ENCODE measurements at regions not wholly inside any gene's neighbourhood (a gene's known extent, or its start where the extent isn't known, plus 50 kb on each side); places are given as distances from the start of the nearest gene placed in this dataset.

DNA sequence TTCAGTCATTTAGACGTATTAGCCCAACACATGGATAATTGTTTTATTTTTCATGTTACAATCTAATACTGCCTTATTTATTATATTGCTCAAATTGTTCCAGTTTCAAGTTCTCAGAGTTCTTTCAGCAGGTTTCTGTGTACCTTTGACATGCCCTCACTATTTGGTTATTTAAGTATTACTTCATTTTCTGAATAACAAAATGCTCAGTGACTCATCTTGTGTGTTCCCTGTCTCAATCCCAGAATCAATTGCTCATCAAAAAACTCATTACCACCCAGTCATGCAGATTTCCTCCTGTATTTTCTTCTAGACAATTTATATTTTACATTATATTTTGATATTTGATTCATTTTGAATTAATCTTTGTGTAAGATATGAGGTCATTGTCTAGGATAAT lies 562.6 kb downstream of the ANXA1 start:
- ChIA-PET CTCF (no interaction called here), POLR2A (no interaction called here)
- Mint-ChIP-seq H3K4me3 (no peak overlapping the region), H3K36me3 (ENCODE audit: low read depth) (no peaks in the 10 kb centered on the region), H3K4me1 (ENCODE audit: low read depth) (no peaks in the 10 kb centered on the region), H3K27me3 (ENCODE audit: low read depth) (no peaks in the 10 kb centered on the region), H3K9me3 (ENCODE audit: insufficient read depth) (no peaks in the 10 kb centered on the region), H3K27ac (no peak overlapping the region)
- ATAC-seq: no peak
- no peak for DNase-seq

DNA sequence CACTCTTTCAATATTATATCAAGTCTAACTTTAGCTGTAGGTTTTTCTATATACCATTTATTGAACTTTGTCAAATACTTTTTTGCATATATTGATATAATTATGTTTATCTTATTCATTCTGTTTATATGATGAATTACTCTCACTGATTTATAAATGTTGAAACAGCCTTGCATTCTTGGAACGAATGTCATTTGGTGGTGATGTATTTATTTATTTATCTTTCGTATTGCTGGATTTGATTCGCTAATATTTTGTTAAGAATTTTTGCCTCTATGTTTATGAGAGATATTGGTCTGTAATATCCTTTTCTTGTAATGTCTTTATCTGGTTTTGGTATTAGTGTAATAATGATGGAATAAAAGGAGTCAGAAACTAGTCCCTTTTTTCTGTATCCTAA lies 563.9 kb downstream of the ANXA1 start:
- ATAC-seq: no peak
- CTCF ChIA-PET: no interaction called here

DNA sequence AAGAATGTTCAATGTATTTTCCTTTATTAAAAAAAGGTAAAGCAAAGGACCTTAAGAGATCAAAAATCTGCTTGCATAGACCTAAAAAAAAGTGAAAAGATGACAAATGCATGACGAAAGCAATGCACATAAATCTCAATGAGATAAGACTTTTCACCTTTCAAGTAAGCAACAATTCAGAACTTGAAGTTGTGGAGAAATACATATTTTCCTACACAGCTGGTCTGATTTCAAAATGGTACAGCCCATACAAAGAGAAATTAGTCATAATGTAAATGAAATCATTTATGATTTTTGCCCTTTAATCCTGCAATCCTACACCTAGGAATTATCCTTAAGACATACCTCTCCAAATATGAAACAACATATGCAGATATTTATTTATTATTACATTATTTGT lies 568.0 kb downstream of the ANXA1 start:
- no peak overlapping the region for H3K27ac Mint-ChIP-seq
- no peak for ATAC-seq
- H3K4me3 Mint-ChIP-seq: no peak overlapping the region
- no peak for DNase-seq
- ChIA-PET POLR2A (no interaction called here), CTCF (no interaction called here)
- no peaks in the 10 kb centered on the region for H3K36me3 Mint-ChIP-seq (ENCODE audit: low read depth)
- H3K27me3 Mint-ChIP-seq (ENCODE audit: low read depth): no peaks in the 10 kb centered on the region
- no peaks in the 10 kb centered on the region for H3K4me1 Mint-ChIP-seq (ENCODE audit: low read depth)
- no peaks in the 10 kb centered on the region for H3K9me3 Mint-ChIP-seq (ENCODE audit: insufficient read depth)

More for the DNA sequence above, 563.9 kb downstream of the ANXA1 start:
- Mint-ChIP-seq H3K27me3 (ENCODE audit: low read depth) (no peaks in the 10 kb centered on the region), H3K4me1 (ENCODE audit: low read depth) (no peaks in the 10 kb centered on the region), H3K4me3 (no peak overlapping the region), H3K9me3 (ENCODE audit: insufficient read depth) (no peaks in the 10 kb centered on the region), H3K36me3 (ENCODE audit: low read depth) (no peaks in the 10 kb centered on the region), H3K27ac (no peak overlapping the region)
- POLR2A ChIA-PET: no interaction called here
- DNase-seq: no peak

DNA sequence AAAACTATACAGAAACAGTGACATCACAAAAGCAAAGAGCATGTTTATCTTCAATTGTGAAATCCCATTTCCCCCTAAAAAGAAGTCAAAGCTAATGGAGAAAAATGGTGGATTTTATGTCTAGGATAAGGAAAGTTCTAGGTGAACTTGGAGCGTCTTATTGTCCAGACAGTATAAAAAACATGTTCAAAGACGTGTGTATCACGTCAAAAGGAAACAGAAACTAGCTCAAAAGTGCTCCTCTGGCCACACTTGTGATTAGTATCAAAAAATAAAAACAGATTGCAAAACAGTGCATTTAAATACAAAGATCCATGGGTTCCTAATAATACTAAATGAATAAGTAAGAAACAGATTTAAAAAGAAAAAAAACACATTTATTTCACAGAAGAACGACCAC lies 568.9 kb downstream of the ANXA1 start:
- H3K27me3 Mint-ChIP-seq (ENCODE audit: low read depth): no peaks in the 10 kb centered on the region
- H3K4me1 Mint-ChIP-seq (ENCODE audit: low read depth): no peaks in the 10 kb centered on the region
- no peak overlapping the region for H3K4me3 Mint-ChIP-seq
- ATAC-seq: no peak
- H3K27ac Mint-ChIP-seq: no peak overlapping the region
- H3K9me3 Mint-ChIP-seq (ENCODE audit: insufficient read depth): no peaks in the 10 kb centered on the region
- ChIA-PET POLR2A (no interaction called here), CTCF (no interaction called here)
- no peak for DNase-seq
- no peaks in the 10 kb centered on the region for H3K36me3 Mint-ChIP-seq (ENCODE audit: low read depth)

DNA sequence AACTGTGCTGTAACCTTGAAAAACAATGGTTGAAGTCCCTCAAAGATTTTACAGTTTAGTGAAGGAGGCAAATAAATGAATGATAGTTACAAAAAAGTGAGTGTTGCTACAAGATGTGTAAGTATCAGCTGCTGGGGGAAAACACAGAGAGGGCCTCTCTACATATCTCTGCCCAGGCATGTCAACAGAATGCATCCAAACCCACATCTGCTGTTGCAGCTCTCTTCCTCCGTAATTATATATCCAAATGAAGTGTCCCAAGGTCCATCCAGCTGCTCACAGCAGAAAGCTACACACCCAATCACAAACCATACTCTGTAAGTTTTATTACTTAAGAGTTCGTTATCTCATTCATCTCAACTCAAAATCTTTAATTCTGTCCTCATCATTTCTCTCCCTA lies 584.6 kb downstream of the ANXA1 start:
- H3K4me1 Mint-ChIP-seq (ENCODE audit: low read depth): no peaks in the 10 kb centered on the region
- ChIA-PET POLR2A (no interaction called here), CTCF (no interaction called here)
- H3K27me3 Mint-ChIP-seq (ENCODE audit: low read depth): no peaks in the 10 kb centered on the region
- no peak overlapping the region for H3K27ac Mint-ChIP-seq
- no peak overlapping the region for H3K4me3 Mint-ChIP-seq
- ATAC-seq (no peak), DNase-seq (no peak)
- H3K9me3 Mint-ChIP-seq (ENCODE audit: insufficient read depth): no peaks in the 10 kb centered on the region
- no peaks in the 10 kb centered on the region for H3K36me3 Mint-ChIP-seq (ENCODE audit: low read depth)

DNA sequence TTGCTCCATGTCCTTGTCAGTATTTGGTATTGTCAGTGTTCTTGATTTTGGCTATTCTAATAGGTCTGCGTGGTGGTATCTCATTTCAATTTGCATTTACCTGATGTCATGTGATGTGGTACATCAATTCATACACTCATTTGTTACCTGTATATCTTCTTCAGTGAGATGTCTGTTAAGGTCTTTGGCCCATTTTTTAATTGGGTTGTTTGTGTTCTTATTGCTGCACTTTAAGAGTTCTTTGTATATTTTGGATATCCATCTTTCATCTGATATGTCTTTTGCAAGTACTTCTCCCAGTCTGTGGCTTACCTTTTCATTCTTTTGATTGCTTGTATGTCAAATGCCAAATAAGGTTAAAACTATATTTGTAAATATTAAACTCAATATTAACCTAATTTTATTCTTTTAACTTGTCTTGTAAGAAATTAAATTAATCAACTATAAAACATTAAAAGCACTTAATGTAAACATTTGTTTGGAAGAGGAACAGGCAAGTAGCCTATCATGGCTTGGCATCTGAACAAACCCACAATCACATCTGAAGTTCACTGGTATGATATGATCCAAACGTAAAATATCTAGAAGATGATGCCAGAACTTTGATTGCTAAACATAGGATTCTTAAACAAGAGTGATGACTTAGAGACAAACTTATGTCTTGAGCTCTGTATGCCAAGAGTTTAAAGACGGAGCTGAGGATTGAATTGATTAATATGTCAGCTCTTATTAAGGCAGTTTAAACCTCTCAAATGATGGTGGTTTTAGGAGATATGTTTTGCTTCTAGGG lies 587.3 kb downstream of the ANXA1 start:
- ATAC-seq (no peak), DNase-seq (no peak)
- Mint-ChIP-seq H3K4me3 (no peak overlapping the region), H3K27ac (no peak overlapping the region), H3K4me1 (ENCODE audit: low read depth) (no peaks in the 10 kb centered on the region), H3K36me3 (ENCODE audit: low read depth) (no peaks in the 10 kb centered on the region), H3K27me3 (ENCODE audit: low read depth) (no peaks in the 10 kb centered on the region), H3K9me3 (ENCODE audit: insufficient read depth) (no peaks in the 10 kb centered on the region)
- ChIA-PET CTCF (no interaction called here), POLR2A (no interaction called here)

DNA sequence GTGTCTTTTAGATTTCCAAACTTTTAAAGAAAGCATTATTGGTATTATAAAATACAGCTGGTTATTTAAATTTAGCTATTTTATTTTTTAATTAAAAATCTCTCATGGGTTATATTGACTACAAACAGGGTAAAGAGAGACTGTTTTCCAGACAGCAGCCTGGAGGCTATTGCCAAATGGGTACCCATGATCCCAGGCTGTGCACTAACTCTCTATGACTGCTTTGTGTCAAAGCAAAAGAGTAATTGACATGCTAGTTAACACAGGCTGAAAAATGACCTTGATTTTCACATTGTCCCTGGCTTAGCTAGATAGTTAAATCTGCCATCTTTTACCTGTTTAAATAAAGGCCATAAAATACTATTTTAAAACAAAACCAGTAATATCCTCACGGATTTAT lies 589.7 kb downstream of the ANXA1 start:
- Mint-ChIP-seq H3K4me3 (no peak overlapping the region), H3K36me3 (ENCODE audit: low read depth) (no peaks in the 10 kb centered on the region), H3K27me3 (ENCODE audit: low read depth) (no peaks in the 10 kb centered on the region), H3K27ac (no peak overlapping the region), H3K4me1 (ENCODE audit: low read depth) (no peaks in the 10 kb centered on the region), H3K9me3 (ENCODE audit: insufficient read depth) (no peaks in the 10 kb centered on the region)
- ChIA-PET POLR2A (no interaction called here), CTCF (no interaction called here)
- no peak for DNase-seq
- no peak for ATAC-seq

DNA sequence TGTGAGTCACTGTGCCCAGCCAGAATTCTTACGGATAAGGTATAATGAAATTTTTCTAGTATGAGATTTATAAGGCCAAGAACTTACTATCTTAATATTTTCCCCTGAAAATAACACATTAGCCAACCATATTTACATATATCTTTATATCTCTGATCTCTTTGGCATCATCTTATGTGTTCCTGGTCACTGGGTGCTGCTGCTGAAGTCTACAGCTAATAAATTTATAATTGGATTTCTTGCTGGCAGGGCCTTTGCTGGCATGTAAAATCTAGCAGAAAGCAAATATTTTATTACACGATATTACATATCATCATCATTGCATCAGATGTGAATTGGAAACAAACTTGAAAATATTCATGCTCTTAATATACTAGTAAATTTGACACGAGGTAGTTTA lies 590.7 kb downstream of the ANXA1 start:
- Mint-ChIP-seq H3K27me3 (ENCODE audit: low read depth) (no peaks in the 10 kb centered on the region), H3K4me1 (ENCODE audit: low read depth) (no peaks in the 10 kb centered on the region), H3K9me3 (ENCODE audit: insufficient read depth) (no peaks in the 10 kb centered on the region), H3K27ac (no peak overlapping the region), H3K36me3 (ENCODE audit: low read depth) (no peaks in the 10 kb centered on the region), H3K4me3 (no peak overlapping the region)
- POLR2A ChIA-PET: no interaction called here
- ATAC-seq (no peak), DNase-seq (no peak)
- CTCF ChIA-PET: no interaction called here

DNA sequence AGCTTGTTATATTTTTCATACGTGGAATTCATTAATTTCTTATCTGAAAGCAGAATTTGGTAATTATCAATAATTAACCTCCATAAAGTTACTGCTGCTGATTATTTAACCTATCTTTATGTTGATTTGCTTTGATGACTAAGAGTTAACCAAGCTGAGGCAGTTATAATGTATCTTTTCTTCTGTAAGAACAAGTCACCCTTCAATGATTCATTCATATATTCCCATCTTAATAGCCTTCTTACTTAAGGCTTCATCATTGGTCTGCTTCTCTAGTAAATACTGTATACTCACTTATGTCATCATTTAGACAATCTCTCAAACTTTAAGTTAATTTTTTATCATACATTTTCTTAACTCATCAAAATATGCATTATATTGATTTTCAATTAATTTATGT lies 592.2 kb downstream of the ANXA1 start:
- CTCF ChIA-PET: no interaction called here
- Mint-ChIP-seq H3K9me3 (ENCODE audit: insufficient read depth) (no peaks in the 10 kb centered on the region), H3K4me3 (no peak overlapping the region), H3K36me3 (ENCODE audit: low read depth) (no peaks in the 10 kb centered on the region), H3K4me1 (ENCODE audit: low read depth) (no peaks in the 10 kb centered on the region), H3K27me3 (ENCODE audit: low read depth) (no peaks in the 10 kb centered on the region), H3K27ac (no peak overlapping the region)
- POLR2A ChIA-PET: no interaction called here
- ATAC-seq (no peak), DNase-seq (no peak)

DNA sequence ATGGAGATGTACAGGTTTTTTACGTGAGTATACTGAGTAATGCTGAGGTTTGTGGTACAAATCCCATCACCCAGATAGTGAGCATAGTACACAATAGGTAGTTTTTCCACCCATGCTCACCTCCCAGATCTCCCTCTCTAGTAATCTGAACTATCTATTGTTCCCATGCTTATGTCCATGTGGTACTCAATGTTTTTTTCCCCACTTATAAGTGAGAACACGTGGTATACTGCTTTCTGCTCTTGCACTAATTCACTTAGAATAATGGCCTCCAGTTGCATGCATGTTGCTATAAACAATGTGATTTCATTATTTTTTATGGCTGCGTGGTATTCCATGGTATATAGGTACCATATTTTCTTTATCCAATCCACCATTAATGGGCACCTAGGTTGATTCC lies 593.9 kb downstream of the ANXA1 start:
- Mint-ChIP-seq H3K27ac (no peak overlapping the region), H3K4me3 (no peak overlapping the region), H3K27me3 (ENCODE audit: low read depth) (no peaks in the 10 kb centered on the region), H3K9me3 (ENCODE audit: insufficient read depth) (no peaks in the 10 kb centered on the region), H3K4me1 (ENCODE audit: low read depth) (no peaks in the 10 kb centered on the region), H3K36me3 (ENCODE audit: low read depth) (no peaks in the 10 kb centered on the region)
- ATAC-seq (no peak), DNase-seq (no peak)
- POLR2A ChIA-PET: no interaction called here
- CTCF ChIA-PET: no interaction called here

DNA sequence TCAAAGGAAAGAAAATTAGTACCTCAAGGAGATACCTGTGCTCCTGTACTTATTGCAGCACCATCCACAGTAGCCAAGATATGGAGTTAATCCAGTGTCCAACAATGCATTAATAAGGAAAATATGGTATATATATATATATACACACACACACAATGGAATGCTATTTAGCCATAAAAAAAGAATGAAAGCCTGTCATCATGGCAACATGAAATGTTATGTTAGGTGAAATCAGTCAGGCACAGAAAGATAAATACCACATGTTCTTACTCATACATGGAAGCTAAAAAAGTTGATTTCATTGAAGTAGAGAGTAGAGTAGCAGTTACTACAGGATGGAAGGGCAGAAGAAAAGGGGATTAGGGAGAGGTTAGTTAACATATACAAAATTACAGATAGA lies 601.5 kb downstream of the ANXA1 start:
- Mint-ChIP-seq H3K4me1 (ENCODE audit: low read depth) (no peaks in the 10 kb centered on the region), H3K36me3 (ENCODE audit: low read depth) (no peaks in the 10 kb centered on the region), H3K9me3 (ENCODE audit: insufficient read depth) (no peaks in the 10 kb centered on the region), H3K27me3 (ENCODE audit: low read depth) (no peaks in the 10 kb centered on the region), H3K4me3 (no peak overlapping the region), H3K27ac (no peak overlapping the region)
- DNase-seq (no peak), ATAC-seq (no peak)
- CTCF ChIA-PET: interaction anchor here (0.6 kb wide), 1 partner anchor 15 kb away, joined by 3 read pairs; no protein-coding TSS in a partner anchor
- POLR2A ChIA-PET: no interaction called here

DNA sequence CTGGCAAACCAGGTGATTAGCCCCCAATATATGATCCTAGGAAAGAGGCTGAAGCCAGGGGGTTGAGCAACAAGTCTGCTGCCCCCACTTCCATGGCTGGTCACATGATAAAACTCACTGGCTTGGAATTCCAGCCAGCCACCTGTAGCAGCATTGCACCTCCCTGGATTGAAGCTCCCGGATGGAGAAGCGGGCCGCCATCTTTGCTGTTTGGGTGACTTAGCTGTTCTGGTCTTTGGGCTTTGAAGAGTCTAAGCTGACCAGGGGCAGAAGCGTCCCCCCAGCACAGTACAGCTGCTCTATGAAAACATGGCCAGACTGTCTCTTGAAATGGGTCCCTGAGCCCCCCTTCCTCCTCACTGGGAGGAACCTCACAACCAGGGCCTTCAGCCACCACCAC lies 610.2 kb downstream of the ANXA1 start:
- ChIA-PET CTCF (no interaction called here), POLR2A (no interaction called here)
- H3K27me3 Mint-ChIP-seq (ENCODE audit: low read depth): no peaks in the 10 kb centered on the region
- H3K9me3 Mint-ChIP-seq (ENCODE audit: insufficient read depth): no peaks in the 10 kb centered on the region
- no peak for DNase-seq
- H3K27ac Mint-ChIP-seq: no peak overlapping the region
- H3K4me3 Mint-ChIP-seq: no peak overlapping the region
- no peak for ATAC-seq
- H3K36me3 Mint-ChIP-seq (ENCODE audit: low read depth): no peaks in the 10 kb centered on the region
- H3K4me1 Mint-ChIP-seq (ENCODE audit: low read depth): no peaks in the 10 kb centered on the region

DNA sequence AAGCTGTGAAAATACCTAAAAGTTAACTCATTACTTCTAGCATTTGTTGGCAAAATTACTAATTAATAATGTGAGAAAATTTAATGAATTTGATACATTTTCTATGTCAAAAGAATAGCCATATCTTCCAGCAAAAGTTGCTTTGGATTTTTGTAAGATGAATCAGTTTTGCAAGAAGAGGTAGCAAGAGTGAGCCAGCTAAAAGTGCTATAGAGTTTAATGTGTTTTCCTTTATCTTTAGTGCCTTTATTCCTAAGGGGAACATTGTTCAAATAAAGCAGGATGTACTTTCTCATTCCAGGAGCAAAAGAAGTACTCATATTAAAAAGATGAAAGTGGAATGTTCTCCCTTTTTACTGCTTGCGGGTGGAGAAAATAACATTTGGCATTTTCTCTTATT lies 622.2 kb downstream of the ANXA1 start:
- H3K27me3 Mint-ChIP-seq (ENCODE audit: low read depth): no peaks in the 10 kb centered on the region
- peaks cover 3% of the 10 kb centered on the region for H3K9me3 Mint-ChIP-seq (ENCODE audit: insufficient read depth)
- CTCF ChIA-PET: no interaction called here
- no peak overlapping the region for H3K27ac Mint-ChIP-seq
- no peak for ATAC-seq
- no peak for DNase-seq
- no peaks in the 10 kb centered on the region for H3K36me3 Mint-ChIP-seq (ENCODE audit: low read depth)
- no peaks in the 10 kb centered on the region for H3K4me1 Mint-ChIP-seq (ENCODE audit: low read depth)
- H3K4me3 Mint-ChIP-seq: no peak overlapping the region
- POLR2A ChIA-PET: no interaction called here
